ENCODE measurements at regions not wholly inside any gene's neighbourhood (a gene's known extent, or its start where the extent isn't known, plus 50 kb on each side); places are given as distances from the start of the nearest gene placed in this dataset.

DNA sequence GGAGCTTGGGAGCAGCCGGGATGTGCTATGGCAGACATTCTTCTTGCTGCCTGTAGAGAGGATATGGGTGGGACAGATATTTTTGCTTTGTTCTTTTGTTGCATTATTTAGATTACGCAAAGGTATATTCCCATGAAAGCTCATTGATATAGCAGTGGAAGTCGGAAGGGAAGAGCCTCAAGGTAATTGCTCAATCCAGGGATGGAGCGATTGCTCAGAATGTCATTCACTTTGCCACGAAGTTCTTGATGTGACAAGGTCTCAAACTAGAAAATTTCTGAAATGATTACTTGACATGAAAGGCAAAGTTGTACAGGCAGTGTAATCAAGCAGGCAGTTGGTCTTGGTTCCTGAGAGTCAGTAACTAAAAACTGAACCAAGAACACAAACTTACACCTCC lies 615.6 kb upstream of the CDH4 start:
- TF ChIP-seq POLR2AphosphoS5 (IDR thresholded peaks at IDR 0.05; ENCODE audit: low read depth) (no peak), GABPA (IDR thresholded peaks at IDR 0.05; ENCODE audit: low read depth) (no peak)
- TF ChIP-seq, protein P1, sequence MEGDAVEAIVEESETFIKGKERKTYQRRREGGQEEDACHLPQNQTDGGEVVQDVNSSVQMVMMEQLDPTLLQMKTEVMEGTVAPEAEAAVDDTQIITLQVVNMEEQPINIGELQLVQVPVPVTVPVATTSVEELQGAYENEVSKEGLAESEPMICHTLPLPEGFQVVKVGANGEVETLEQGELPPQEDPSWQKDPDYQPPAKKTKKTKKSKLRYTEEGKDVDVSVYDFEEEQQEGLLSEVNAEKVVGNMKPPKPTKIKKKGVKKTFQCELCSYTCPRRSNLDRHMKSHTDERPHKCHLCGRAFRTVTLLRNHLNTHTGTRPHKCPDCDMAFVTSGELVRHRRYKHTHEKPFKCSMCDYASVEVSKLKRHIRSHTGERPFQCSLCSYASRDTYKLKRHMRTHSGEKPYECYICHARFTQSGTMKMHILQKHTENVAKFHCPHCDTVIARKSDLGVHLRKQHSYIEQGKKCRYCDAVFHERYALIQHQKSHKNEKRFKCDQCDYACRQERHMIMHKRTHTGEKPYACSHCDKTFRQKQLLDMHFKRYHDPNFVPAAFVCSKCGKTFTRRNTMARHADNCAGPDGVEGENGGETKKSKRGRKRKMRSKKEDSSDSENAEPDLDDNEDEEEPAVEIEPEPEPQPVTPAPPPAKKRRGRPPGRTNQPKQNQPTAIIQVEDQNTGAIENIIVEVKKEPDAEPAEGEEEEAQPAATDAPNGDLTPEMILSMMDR (IDR thresholded peaks at IDR 0.05; ENCODE audit: insufficient read depth, low read length) = no peak

Data from HL-60 (cell line).